Smooth muscle cell (in vitro differentiated cells): ENCODE measurements at regions not wholly inside any gene's neighbourhood (a gene's known extent, or its start where the extent isn't known, plus 50 kb on each side); places are given as distances from the start of the nearest gene placed in this dataset.
"Not testable (repeated sequence)": the region's sequence is repeated elsewhere in the genome, so short reads cannot be mapped to it uniquely, and the experiment has no call there.

Experiments
- DNase-seq: peaks from one replicate; lab custom pipeline; 2025; ENCODE audit not compliant: unreplicated experiment; lab: John Stamatoyannopoulos, UW
- H2AFZ ChIP-seq: fragments of 200-600 bp; sonication (generic); 2 replicates; pipeline ENCODE4 v1.6.0; 2016; ENCODE audit warnings: antibody characterized with exemption, low read depth, mild to moderate bottlenecking
- H3F3A ChIP-seq: fragments of 200-600 bp; sonication (generic); 2 replicates; pipeline ENCODE4 v1.6.0; 2017; ENCODE audit warnings: antibody characterized with exemption, low read depth
- H3K27ac ChIP-seq: fragments of 200-600 bp; sonication (generic); 2 replicates; pipeline ENCODE4 v1.5.1; 2016; ENCODE audit warnings: low read depth, mild to moderate bottlenecking
- H3K27me3 ChIP-seq: fragments of 200-600 bp; sonication (generic); 2 replicates; pipeline ENCODE4 v1.6.1; 2016; ENCODE audit warnings: low read depth, mild to moderate bottlenecking
- H3K36me3 ChIP-seq: fragments of 200-600 bp; sonication (generic); 2 replicates; pipeline ENCODE4 v1.5.1; 2016; ENCODE audit warnings: low read depth
- H3K4me1 ChIP-seq: fragments of 200-600 bp; sonication (generic); 2 replicates; pipeline ENCODE4 v1.5.1; 2016; ENCODE audit warnings: low read depth
- H3K4me2 ChIP-seq: fragments of 200-600 bp; sonication (generic); 2 replicates; pipeline ENCODE4 v1.6.0; 2016; ENCODE audit warnings: mild to moderate bottlenecking
- H3K4me3 ChIP-seq: fragments of 200-600 bp; sonication (generic); 2 replicates; pipeline ENCODE4 v1.5.1; 2016; ENCODE audit warnings: mild to moderate bottlenecking
- H3K79me2 ChIP-seq: fragments of 200-600 bp; sonication (generic); 2 replicates; pipeline ENCODE4 v1.6.0; 2016; ENCODE audit warnings: low read depth, mild to moderate bottlenecking
- H3K9ac ChIP-seq: fragments of 200-600 bp; sonication (generic); 2 replicates; pipeline ENCODE4 v1.6.0; 2016; ENCODE audit warnings: low read depth
- H3K9me3 ChIP-seq: fragments of 200-600 bp; sonication (generic); replicated peaks from 2 replicates; pipeline ENCODE4 v1.5.1; 2016; ENCODE audit warnings: low read depth
- H4K20me1 ChIP-seq: fragments of 200-600 bp; sonication (generic); 2 replicates; pipeline ENCODE4 v1.6.0; 2016; ENCODE audit warnings: low read depth
- WGBS: methylation state at CpG from one replicate; pipeline ENCODE4 v1.1.7; 2016; ENCODE audit warnings: low lambda C conversion rate; 5-methylcytosine and 5-hydroxymethylcytosine counted together
- TF ChIP-seq, protein P1 (sequence below): fragments of 200-600 bp; sonication (generic); IDR thresholded peaks from 2 replicates; pipeline ENCODE4 v1.5.1; 2017; ENCODE audit warnings: borderline replicate concordance, mild to moderate bottlenecking, antibody characterized with exemption; ENCODE audit not compliant: insufficient read depth, poor library complexity, severe bottlenecking

DNA sequence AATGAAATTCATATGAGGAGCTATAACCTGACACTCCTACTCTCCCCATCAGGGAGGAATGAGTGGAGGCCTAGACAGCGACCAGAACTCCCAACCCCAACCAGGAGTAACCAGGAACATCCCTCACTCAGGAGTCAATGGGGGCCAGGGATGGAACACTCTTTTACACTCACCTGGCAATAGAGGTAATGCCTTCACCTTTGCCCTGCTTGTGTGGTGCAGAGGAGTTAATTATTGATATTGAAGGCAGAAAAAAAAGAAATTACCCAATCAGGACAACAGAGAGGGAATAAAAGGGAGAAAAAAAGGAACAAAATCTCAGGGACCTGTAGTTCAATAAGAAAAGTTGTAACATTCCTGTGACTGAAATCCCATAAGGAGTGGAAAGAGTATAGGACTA is 141.5 kb downstream of the PPP4R3C start:
- no peak overlapping the region for H3K9ac ChIP-seq
- H3K27me3 ChIP-seq: no peaks in the 10 kb centered on the region
- no peak overlapping the region for H3K27ac ChIP-seq
- H3K36me3 ChIP-seq: no peaks in the 10 kb centered on the region
- TF ChIP-seq, protein P1, sequence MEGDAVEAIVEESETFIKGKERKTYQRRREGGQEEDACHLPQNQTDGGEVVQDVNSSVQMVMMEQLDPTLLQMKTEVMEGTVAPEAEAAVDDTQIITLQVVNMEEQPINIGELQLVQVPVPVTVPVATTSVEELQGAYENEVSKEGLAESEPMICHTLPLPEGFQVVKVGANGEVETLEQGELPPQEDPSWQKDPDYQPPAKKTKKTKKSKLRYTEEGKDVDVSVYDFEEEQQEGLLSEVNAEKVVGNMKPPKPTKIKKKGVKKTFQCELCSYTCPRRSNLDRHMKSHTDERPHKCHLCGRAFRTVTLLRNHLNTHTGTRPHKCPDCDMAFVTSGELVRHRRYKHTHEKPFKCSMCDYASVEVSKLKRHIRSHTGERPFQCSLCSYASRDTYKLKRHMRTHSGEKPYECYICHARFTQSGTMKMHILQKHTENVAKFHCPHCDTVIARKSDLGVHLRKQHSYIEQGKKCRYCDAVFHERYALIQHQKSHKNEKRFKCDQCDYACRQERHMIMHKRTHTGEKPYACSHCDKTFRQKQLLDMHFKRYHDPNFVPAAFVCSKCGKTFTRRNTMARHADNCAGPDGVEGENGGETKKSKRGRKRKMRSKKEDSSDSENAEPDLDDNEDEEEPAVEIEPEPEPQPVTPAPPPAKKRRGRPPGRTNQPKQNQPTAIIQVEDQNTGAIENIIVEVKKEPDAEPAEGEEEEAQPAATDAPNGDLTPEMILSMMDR: no peak
- no peak overlapping the region for H3K4me2 ChIP-seq
- 32% methylated on average over 1 of the region's 1 CpG for WGBS
- H3K79me2 ChIP-seq: no peaks in the 10 kb centered on the region
- DNase-seq: no peak
- no peak overlapping the region for H2AFZ ChIP-seq
- H3F3A ChIP-seq: no peaks in the 10 kb centered on the region
- H3K4me1 ChIP-seq: no peaks in the 10 kb centered on the region
- no peaks in the 10 kb centered on the region for H3K9me3 ChIP-seq
- no peak overlapping the region for H3K4me3 ChIP-seq
- H4K20me1 ChIP-seq: no peaks in the 10 kb centered on the region

GRCh38 chrX:27309406-27309805 is 153.7 kb downstream of the PPP4R3C start:
- Histone ChIP-seq H3K4me1 (no peaks in the 10 kb centered on the region), H3K9me3 (no peaks in the 10 kb centered on the region), H3K79me2 (no peaks in the 10 kb centered on the region), H3K4me2 (no peak overlapping the region), H3K4me3 (no peak overlapping the region), H4K20me1 (no peaks in the 10 kb centered on the region), H3K36me3 (no peaks in the 10 kb centered on the region), H3K27me3 (no peaks in the 10 kb centered on the region), H3K9ac (no peak overlapping the region), H2AFZ (no peak overlapping the region), H3F3A (no peaks in the 10 kb centered on the region), H3K27ac (no peak overlapping the region)
- TF ChIP-seq, protein P1: no peak
- no peak for DNase-seq

DNA sequence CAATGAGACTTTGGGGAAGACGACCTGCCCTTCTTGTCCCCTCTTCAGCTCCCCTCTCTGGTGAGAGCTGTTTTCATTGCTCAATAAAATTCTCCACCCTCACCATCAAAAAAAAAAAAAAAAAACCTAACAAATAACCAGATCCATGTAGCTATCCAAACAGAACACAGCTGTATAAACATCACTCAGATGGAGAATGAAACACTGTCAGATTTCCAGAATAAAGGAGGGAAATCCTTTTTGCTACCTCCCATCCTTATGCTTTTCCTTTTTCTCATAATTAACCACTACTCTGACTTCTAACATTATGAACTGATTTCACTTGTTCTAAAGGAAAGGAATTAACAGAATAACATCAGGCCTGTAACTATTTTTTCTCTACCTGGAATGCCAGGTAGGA is 155.6 kb downstream of the PPP4R3C start:
- Histone ChIP-seq H3K4me1 (no peaks in the 10 kb centered on the region), H2AFZ (no peak overlapping the region), H3K27ac (no peak overlapping the region), H3K36me3 (no peaks in the 10 kb centered on the region), H3K9me3 (no peaks in the 10 kb centered on the region), H3K4me3 (no peak overlapping the region), H3K27me3 (no peaks in the 10 kb centered on the region), H3K79me2 (no peaks in the 10 kb centered on the region), H3K4me2 (no peak overlapping the region), H3F3A (no peaks in the 10 kb centered on the region), H4K20me1 (no peaks in the 10 kb centered on the region), H3K9ac (no peak overlapping the region)
- 47% methylated on average over 1 of the region's 1 CpG for WGBS
- DNase-seq: no peak
- TF ChIP-seq, protein P1: no peak

GRCh38 chrX:27292552-27292951 is 170.6 kb downstream of the PPP4R3C start:
- not testable (repeated sequence) for H2AFZ ChIP-seq, H3K27ac ChIP-seq, H3K9ac ChIP-seq, H3K9me3 ChIP-seq, H3K4me3 ChIP-seq, H3F3A ChIP-seq, H3K36me3 ChIP-seq, H3K27me3 ChIP-seq, H3K79me2 ChIP-seq, H3K4me2 ChIP-seq, DNase-seq, H4K20me1 ChIP-seq, H3K4me1 ChIP-seq
- WGBS: 74% methylated on average over 6 of the region's 6 CpGs
